Right hindlimb (tissue), 1 donor: ENCODE measurements at regions not wholly inside any gene's neighbourhood (a gene's known extent, or its start where the extent isn't known, plus 50 kb on each side); places are given as distances from the start of the nearest gene placed in this dataset.

Source experiments
- DNase-seq: peaks from one replicate; pipeline ENCODE4 v3.0.0-alpha.2; 2018

- DNase-seq = no peak
Observed at GRCh38 chr22:48352086-48352911, 1475.4 kb downstream of the BRD1 start.

- DNase-seq = no peak
Observed at GRCh38 chr22:48351376-48352085, 1476.1 kb downstream of the BRD1 start.

DNA sequence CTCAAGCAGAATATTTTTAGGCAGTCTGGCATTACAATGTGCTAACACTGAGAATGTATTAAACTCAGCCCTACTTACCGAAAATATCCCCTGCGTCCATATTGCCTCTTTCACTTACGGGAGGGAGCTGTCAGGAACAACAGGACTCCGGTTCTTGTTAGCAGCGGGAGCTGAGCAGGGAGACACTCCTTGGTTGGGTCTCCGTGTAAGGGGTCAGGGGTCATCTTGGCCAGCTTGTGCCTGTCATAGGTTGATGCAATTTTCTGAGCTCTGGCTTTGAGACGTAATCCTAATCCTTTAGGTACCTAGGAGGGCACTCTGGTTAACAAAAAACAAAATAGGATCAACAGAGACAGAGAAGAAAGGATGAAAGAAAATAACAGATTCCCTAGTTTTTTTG, 1477.2 kb downstream of the BRD1 start:
- no peak for DNase-seq

GRCh38 chr22:48348855-48349254, 1478.8 kb downstream of the BRD1 start:
- no peak for DNase-seq

GRCh38 chr22:48347311-48347710, 1480.4 kb downstream of the BRD1 start:
- DNase-seq = no peak

DNA sequence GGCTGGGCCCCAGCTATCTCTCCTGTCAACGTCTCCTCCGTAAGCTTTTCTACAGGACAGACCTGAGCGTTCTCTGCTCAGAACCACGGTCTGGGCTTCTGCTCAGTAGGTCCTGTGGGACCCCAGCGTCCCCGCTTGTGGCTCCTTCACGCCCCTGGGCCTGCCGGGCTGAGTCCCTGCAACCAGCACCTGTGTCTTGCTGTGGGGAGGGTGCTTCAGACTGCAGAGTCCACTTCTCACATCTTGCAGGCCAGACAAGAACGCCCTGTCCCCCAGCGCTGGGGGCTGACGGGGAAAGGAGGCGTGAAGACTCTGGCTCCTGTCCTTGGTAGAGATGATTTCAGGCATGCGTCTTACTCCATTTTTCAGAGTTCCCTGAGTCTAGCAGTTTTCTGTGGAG, 1480.8 kb downstream of the BRD1 start:
- DNase-seq = no peak

DNA sequence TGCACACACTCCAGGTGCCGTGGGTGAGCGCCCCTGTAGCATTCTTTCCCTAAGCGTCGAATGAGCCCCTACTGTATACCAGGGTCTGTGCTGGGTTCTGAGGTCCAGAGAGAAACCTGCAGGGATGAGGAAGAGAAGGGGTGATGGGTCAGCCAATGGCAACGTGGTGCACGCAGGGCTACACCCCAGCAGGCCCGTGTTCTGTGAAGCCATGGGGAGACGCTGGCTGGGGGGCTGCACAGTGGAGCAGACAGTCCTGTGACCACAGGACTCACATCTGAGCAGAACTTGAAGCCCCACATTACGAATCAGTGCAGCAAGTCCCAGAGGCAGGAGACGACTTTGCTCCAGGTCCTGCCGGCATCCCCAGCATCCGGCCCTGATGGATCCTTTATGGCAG, 1481.4 kb downstream of the BRD1 start:
- no peak for DNase-seq

- DNase-seq = no peak
Observed at GRCh38 chr22:48345631-48346030, 1482.0 kb downstream of the BRD1 start.

GRCh38 chr22:48343461-48343860, 1484.2 kb downstream of the BRD1 start:
- no peak for DNase-seq

DNA sequence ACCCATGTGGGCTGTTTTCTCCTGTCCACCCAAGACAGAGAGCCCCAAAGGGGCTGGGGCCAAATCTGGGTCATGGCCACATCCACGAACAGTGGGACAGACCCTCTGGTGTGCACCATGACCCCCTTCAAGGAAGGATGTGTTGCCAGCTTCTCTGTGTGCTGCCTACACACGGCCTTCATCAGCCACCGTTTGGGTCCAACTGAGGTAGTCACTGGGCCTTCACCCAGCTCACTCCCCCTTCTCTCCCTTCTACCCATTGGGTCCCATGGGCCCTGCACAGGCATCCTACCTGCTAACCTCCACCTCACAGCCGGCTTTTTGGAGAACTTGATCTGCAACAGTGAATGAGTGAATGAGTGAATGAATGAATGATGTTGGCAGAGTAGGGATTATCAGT, 1484.9 kb downstream of the BRD1 start:
- no peak for DNase-seq

DNA sequence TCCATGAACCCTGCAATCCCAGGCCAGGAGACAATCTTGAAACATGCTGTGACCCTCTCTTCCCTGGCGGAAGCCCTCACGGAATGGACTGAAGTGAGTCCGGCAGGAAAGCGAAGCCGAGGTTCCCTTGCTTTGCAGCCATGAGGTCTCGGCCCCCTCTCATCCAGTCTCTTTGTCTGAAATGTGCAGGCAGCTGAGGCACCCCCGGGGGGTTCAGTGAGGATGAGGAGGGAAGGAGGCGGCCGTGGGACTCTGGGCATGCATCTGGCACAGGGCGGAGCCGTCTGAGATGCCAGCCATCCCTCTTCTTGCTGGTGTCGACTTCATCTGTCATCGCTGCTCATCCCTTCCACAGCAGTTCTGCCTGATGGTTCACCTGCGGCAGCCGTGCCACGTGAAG, 1485.7 kb downstream of the BRD1 start:
- DNase-seq = no peak

GRCh38 chr22:48340727-48341709, 1486.7 kb downstream of the BRD1 start:
- peak; percentile 32 for DNase-seq

DNA sequence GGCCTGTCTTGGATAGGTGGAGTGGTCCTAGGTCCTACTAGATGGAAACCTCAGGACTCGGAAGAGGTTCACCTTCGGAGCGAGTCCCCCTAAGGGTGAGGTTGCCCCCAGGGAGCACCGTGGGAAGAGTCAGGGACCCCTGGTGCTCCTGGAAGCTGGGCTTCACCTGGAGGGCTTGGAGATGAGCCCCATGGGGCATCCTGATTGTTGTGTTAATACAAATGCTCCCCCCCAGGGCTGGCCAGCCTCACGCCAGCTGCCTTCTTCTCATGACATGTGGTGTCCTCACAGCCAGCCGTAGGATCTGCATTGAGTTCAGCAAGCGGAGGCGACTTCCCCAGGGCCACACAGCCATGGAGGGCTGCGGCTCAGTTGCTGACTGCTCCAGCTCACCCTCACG, 1487.5 kb downstream of the BRD1 start:
- DNase-seq = no peak

DNA sequence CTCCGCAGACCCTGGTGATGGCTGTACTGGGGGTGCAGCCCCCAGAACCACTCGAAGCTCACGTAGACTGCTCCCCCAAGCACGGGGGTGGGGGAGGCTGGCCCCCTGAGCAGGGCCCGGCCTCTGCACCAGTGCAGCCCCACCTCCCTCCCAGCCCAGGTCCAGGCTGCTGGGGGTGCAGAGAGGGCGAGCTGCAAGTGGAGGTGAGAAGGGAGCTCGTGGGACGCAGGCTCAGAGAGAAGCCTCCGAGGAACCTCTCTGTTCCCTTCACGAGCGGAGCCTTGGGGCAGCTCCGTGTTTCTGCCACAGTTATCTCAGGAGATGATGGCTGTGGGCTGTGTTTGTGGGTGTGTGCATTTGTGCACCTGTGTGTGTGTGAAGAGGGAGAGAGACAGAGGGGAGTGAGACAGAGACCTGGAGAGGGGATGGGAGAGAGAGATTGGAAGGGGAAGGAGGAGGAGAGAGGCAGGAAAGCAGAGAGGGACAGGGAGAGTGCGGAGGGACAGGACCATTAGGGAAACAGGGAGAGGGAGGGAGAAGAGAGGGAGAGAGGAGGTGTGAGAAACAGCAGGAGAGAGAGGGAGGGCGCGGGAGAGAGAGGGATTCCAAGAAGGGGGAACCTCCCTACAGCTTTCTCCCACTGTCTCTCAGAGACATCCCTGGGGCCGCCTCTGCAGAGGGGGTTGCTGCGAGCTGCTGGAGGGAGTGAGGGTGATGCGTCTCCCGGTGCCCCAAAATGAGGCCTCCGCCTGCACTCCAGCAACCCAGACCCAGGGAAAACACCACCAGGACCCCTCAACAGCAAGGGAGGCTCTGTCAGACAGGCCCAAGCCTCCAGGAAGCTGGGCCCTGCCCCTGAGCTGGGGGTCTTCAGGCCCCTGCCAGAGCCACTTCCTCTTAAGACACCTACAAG, 1488.6 kb downstream of the BRD1 start:
- no peak for DNase-seq

DNA sequence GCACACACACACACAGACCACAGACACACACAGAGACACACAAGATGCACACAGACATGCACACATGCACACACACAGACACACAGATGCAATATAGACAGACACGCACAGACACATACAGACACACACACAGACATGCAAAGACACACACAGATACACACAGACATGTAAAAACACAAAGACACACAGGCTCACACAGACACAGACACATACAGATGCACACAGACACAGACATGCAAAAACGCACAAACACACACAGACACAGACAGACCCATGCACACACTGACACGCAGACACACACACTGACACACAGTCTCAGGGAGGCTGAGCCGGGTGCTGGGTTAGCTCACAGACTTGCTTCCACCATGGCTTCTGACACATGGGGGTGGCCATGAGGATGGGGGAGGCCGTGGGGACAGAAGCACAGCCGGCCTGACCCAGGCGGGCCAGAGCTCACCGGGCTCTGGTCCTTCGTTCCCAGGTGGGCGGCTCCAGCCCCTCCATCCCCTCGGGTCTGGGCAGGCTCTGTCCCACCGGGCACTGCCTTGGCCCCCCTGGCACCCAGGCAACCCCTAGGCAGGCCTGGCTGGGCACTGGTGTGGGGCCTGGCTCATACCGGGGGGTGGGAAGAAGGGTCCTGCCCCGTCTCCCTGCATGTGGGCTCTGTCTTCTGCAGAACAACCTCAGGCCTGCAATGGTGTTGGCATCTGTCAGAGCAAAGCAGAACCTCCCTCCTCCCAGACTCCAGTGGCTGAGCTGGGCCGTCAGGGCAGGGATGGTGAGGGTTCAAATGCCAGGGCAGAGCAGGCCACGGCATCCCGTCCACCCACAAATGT, 1489.5 kb downstream of the BRD1 start:
- DNase-seq = no peak

DNA sequence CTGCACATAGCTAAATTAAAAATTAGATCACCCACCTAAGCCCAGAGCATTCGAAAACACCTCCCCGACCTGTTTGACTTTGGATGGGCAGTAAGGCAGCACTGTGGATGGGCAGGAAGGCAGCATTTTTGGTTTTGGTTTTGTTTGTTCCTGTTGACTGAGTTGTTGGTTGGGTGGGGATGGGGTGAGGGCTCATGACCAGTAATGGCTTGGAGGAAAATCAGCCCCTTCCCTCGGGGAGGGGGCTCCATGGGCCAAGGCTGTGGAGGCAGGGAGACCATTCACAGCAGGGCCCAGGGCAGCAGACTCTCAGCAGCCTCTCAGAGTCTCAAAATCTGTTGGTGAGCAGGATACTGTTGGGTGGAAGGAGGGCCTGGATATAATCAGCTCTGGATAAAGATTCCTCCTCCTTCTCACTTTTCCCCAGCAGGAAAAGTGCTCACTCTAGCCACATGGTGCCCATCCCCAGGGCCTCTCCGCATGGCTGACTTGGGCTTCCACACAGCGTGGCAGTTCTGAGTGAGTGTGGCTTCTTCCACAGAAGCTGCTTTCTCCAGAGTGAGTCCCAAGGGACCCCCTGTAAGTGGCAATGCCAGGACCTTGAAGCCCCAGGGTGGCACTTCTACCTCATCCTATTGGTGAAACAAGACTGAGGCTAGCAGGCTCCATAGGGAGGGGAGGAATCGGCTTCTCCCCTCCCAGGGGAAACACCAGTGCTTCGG, 1491.2 kb downstream of the BRD1 start:
- DNase-seq = peak; percentile 3

DNA sequence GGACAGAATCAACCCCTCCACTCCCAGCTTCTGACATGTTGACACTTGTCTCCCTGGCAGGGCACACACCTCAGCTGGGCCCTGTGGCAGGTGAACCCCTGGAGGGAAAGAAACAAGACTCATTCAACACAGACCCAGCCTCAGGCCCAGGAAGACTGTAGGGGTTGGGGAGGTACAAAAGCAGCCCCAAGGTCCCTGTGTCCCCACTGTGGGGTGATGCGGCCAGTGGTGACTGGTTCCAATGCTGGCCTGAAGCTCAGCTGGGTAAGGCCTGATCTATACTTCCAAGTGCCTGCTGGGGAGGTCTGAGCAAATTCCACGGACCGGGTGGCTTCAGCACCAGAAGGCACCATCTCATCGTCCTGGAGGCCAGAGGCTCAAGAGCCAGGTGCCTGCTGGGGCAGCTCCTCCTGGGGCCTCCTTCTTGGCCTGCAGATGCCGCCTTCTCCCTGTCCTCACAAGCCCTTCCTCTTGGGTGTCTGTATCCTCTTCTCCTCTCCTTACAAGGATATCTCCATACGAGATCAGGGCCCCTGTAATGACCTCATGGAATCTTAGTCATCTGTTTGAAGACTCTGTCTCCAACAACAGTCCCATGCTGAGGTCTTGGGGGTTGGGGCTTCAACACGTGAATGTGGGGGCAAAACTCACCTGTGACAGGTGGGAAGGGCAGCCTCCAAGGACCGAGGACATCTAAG, 1492.1 kb downstream of the BRD1 start:
- DNase-seq = no peak

GRCh38 chr22:48334971-48335370, 1492.7 kb downstream of the BRD1 start:
- no peak for DNase-seq

- no peak for DNase-seq
Observed at GRCh38 chr22:48333816-48334735, 1493.6 kb downstream of the BRD1 start.
